HG03558 (cell line): ENCODE measurements at regions not wholly inside any gene's neighbourhood (a gene's known extent, or its start where the extent isn't known, plus 50 kb on each side); places are given as distances from the start of the nearest gene placed in this dataset.
"Not testable (repeated sequence)": the region's sequence is repeated elsewhere in the genome, so short reads cannot be mapped to it uniquely, and the experiment has no call there.

Experiments used
- ATAC-seq: cut with Tn5 transposase; IDR thresholded peaks from one replicate; pipeline ENCODE4 v1.9.1; 2021; ENCODE audit warnings: moderate number of reproducible peaks; ENCODE audit not compliant: unreplicated experiment; ENCODE audit errors: extremely low read depth

DNA sequence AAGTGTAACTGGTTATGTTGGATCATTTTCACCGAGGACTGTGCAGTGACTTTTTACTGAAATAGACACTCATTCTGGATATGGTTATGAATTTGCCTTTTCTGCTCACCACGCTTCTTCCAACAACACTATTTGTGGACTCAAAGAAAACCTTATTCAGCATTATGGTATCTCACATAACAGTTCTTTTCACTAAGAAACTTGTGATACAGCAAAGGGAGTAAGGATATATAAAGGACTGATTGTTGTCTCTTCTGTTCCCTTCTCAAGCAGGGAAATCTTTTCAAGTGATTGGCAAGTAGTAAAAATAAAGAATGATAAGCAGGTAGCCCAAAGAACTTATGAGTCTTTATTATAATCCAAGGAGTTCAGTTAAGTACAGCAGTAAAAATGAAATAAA, 131.5 kb upstream of the SV2C start:
- ATAC-seq, result no peak

GRCh38 chr5:75951158-75951557, 132.0 kb upstream of the SV2C start:
- ATAC-seq, result no peak

DNA sequence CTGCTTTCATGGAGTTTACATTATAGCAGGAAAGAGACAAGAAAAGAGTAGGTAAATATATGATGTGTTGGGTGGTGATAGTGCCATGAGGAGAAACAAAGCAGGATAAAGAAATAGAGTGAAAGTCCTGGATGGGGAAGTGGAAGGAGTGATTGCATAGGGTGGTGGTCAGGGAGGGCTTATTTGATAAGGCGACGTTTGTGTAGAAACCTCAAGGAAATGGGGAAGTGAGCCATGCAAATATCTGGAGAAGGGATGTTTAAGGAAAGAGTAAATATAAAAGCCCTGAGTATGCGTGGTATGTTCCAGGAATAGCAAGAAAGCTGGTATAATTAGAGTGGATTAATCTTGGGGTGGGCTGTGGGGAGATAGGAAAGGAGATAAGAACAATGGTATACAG, 134.7 kb upstream of the SV2C start:
- ATAC-seq, result no peak

DNA sequence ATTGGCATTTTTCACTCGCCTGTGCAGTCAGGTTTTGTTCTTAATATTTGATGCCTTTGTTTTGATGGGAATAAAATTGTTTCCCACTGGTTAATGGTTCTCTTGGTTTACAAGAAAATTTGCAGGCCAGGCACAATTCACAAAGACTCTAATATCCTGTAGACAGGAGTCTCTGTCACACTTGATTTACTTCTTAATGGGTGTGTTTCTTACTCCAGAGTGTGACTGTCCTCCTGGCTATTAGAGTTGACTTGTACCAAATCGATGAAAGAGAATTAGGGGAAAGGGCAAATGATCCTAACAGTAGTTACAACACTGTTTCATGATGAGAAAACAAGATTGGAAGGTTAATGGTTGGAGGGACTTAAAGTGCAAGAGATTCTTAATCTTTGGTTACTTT, 142.8 kb upstream of the SV2C start:
- ATAC-seq, result no peak

- no peak for ATAC-seq
Observed at GRCh38 chr5:75935572-75935971, 147.6 kb upstream of the SV2C start.

- ATAC-seq, result no peak
Observed at GRCh38 chr5:75933489-75933888, 149.7 kb upstream of the SV2C start.

- ATAC-seq, result no peak
Observed at GRCh38 chr5:75931175-75931574, 152.0 kb upstream of the SV2C start.

DNA sequence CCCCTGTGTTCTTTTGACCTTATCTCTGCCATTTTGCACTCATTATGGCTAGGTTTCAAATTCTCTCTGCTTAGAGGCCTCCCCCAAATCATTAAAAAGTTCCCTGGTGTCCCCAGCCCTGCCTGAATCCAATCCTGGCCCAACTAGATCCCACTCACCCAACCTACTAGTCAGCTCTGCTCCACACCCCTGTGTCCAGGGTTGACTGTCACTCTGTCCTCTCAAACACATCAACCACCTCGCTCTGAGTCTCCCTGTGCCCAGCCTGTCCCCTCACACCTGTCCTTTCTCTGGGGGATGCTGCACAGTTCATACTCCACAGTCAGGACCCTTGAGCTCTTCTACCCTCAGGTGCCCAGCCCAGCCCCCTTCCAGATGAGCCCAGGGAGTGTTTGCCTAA, 154.2 kb upstream of the SV2C start:
- ATAC-seq, result no peak

DNA sequence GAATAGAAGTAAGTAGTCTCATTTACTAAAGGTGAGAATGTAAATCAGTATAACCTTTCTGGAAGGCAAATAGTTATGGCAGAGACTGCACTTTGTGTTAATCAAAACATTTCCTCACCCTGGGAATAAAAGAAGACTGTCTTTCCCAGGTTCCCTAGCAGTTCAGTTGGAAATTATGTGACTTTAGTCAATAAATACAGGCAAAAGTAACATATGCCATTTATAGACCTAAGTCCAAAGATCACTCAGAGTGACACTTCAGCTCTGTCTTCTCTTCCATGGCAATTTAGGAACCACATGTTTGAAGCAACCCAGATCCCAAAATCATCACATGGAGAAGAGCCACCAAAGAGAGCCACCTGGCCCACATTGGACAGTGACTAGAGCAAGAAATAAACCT, 160.7 kb upstream of the SV2C start:
- no peak for ATAC-seq

DNA sequence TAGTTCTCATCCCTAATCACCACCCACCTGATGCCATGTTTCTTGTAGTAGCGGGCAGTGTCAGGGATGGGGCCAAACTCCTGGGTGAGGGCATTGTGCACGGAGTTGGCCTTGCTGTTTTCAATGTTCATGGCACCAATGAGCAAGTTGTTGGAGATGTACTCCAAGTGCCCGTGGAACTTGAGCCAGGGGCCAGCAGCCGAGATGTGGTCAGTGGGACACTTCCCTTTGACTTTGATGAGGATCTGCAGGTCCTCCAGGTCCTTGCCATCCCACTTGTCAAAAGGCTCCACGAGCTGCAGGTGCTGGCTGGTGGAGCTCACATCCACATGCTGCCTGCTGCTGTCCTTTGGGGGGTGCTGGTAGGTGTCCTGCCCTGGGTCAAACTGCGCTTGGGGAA, 162.2 kb upstream of the SV2C start:
- ATAC-seq, result no peak

- no peak for ATAC-seq
Observed at GRCh38 chr5:75916144-75916543, 167.0 kb upstream of the SV2C start.

GRCh38 chr5:75909223-75909622, 174.0 kb upstream of the SV2C start:
- no peak for ATAC-seq

GRCh38 chr5:75907651-75908050, 175.5 kb upstream of the SV2C start:
- ATAC-seq, result no peak

GRCh38 chr5:75894482-75894881, 177.2 kb upstream of the POC5 start:
- ATAC-seq, result no peak

- ATAC-seq, result no peak
Observed at GRCh38 chr5:75891736-75892135, 174.5 kb upstream of the POC5 start.

- ATAC-seq, result no peak
Observed at GRCh38 chr5:75891020-75891419, 173.8 kb upstream of the POC5 start.

DNA sequence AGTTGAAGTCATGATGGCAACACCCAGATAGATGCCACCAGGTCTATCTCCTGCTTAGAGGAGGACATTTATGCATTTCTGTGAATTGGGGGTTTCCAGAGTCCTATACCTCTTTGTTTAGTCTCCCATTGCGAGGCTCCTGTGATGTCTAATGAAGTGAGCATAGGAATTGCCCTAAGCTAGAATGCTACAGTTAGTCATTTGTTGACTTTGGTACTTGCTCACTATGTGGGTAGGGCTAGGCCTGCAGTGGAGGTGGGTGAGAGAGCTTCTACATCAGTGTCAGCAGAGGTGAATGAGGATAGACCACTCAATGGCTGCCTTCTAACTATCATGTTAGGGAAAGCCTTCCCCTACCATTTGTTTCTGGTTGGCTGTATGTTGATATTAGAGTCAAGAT, 173.3 kb upstream of the POC5 start:
- no peak for ATAC-seq

- ATAC-seq, result no peak
Observed at GRCh38 chr5:75886706-75887105, 169.5 kb upstream of the POC5 start.

- ATAC-seq, result no peak
Observed at GRCh38 chr5:75885849-75886596, 168.8 kb upstream of the POC5 start.

GRCh38 chr5:75885321-75885720, 168.1 kb upstream of the POC5 start:
- no peak for ATAC-seq

DNA sequence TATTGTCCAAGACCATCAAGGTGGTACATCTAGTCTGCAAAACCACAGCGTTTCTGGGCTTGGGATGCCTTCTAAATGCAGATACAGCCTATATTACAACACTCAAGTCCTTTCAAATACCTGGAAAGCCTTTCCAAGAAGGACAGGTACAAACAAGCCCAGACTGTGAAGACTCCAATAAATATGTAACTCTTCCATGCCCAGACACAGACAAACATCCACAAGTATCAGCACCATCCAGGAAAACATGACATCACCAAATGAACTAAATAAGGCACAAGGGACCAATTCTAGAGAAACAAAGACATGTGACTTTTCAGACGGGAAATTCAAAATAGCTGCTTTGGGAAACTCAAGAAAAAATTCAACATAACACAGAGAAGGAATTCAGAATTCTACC, 152.7 kb upstream of the POC5 start:
- no peak for ATAC-seq

GRCh38 chr5:75862872-75863271, 145.6 kb upstream of the POC5 start:
- no peak for ATAC-seq

DNA sequence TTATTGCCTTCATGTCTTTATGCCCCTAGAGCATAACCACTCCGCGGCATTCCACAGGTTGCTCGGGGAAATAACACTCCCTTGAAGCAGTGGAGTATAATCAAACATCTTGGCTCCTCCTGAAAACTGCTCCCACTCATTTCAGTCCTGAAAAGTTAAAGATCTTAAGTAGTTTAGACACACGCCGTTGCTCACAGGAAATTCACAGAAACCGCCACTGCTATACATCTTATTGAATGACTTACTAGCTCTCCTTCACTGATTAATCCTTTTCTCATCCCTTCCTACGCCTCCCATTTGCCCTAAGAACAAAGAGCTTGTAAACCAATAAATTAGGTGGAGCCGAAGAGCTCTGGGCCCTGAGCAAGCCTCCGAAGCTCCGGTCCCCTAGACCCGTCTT, 142.4 kb upstream of the POC5 start:
- not testable (repeated sequence) for ATAC-seq
